SIG-M5 (cell line): ENCODE measurements at regions not wholly inside any gene's neighbourhood (a gene's known extent, or its start where the extent isn't known, plus 50 kb on each side); places are given as distances from the start of the nearest gene placed in this dataset.

ENCODE experiments used
- DNase-seq: peaks from one replicate; lab custom pipeline; 2025; lab: John Stamatoyannopoulos, UW

- DNase-seq = no peak
These were observed 96.5 kb downstream of the ERMARD start for GRCh38 chr6:169847901-169848311.

DNA sequence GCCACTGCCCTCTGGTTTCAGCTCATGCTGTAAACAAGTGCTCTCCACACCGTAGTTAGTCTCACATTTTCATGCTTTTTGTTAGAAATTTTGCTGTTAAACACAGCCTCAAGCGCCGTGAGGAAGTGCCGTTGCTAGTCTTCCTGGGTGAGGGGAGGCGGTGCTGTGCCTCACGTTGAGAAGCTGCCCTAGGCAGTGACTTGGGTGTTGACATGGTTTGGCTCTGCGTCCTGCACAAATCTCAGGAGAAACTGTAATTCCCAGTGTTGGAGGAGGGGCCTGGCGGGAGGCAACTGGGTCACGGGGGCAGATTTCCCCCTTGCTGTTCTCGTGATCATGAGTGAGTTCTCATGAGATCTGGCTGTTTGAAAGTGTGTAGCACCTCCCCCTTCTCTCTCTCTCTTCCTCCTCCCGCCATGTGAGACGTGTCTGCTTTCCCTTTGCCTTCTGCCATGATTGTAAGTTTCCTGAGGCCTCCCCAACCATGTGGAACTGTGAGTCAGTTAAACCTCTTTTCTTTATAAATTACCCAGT, 95.8 kb downstream of the ERMARD start:
- DNase-seq = no peak

DNA sequence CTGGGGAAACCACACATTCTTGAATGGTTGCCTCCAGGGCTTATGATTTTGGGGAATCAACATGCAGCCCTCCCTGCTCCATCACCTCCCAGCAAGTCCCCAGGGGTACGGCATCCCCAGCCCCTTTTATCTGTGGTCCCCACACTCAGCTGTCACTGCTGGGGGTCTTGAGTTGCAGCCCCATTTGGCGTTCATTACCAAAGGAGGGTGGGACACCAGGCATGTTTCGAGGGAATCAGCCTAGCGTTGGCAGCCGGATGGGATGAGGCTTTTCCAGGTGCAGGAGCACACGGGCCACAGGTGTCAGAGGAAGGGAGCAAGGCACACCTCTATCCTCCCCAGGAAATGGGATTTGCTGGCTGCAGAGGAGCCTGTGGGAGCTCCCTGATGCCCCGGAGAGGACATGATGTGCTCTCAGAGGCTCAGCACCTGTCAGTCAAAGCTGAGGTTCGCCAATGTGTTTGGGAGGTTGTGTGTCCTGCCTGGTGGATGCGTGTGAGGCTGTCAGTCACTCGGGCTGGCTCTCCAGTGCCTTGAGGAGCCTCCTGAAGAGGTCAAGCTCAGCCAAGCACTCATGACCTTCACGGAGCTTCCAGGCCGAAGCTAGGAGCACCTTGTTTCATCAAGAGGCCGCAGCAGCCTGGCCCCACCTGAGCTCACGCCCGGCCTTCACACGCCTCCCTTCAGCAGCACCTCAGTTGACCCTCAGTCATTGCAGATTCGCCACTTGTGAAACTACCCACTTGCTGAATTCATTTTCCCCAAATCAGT, 95.0 kb downstream of the ERMARD start:
- DNase-seq = no peak

GRCh38 chr6:169845426-169846285, 94.2 kb downstream of the ERMARD start:
- DNase-seq = no peak

GRCh38 chr6:169844946-169845345, 93.5 kb downstream of the ERMARD start:
- DNase-seq = no peak

DNA sequence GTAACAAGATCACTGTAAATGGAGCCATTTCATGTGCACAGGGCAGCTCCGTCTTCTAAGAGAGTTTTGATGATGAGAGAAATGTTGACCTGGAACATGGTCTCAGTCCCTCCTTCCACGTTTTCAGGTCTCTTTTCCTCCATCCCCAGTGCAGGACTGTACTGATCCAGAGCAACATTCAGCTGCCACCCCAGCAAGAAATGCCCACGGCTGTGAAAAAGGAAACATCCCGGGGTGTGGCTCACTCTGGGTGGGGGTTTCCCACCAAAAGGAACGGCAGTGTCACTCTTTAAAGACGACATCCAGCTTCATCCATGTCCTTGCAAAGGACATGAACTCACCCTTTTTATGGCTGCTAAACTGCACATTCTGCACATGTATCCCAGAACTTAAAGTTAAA, 92.6 kb downstream of the ERMARD start:
- DNase-seq = no peak

DNA sequence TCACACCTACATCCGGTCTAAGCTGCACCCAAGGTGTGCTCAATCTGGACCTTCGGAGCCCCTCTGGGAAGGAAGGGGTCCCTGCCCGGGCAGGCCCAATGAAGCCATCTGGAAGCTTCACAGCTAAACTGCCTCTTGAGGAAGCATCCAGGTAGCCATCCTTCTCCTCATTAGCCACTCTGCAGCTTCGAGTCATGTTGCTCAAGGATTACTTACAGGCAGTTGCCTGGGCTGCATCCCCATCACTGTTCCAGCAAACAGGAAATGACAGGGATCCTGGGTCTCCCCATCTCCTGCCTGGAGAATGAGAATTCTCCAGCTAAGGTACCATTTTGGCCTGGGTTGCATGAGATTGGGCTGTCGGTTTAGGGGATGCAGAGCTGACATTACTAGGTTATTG, 91.7 kb downstream of the ERMARD start:
- no peak for DNase-seq

DNA sequence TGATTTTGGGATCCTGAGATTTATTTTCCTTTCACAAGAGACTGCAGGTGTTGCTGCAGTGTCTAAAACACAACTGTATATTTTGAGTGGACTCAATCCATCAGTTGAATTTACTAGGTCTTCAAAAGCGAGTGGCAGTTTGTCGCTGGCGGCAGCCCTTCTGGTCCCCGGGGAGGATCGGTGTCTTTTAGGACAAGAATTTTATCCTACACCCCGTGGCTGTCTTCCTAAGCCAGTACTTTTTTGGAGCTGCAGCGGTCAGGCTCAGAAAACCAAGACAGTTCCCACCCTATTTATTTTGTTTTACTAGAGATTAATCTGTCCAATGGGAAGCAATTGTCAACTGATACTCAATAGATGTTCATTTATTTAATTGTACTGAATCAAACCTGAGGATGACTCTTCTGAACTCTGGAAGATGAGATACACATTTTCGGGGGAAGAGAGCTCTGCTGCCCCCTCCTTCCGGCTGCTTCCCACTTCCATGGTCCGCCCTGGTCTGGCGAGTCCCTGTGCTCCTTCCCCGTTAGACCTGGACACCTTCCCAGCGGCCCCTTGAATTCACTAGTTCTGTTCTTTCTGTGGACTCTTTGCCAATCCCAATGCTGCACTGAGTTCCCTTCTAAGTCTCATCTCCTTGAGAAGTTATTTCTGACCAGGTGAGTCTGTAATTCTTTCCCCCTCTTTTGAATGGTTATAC, 90.6 kb downstream of the ERMARD start:
- DNase-seq = no peak

- no peak for DNase-seq
These were observed 89.8 kb downstream of the ERMARD start for GRCh38 chr6:169841251-169841650.

- no peak for DNase-seq
These were observed 88.6 kb downstream of the ERMARD start for GRCh38 chr6:169839898-169840631.

GRCh38 chr6:169839493-169839892, 88.1 kb downstream of the ERMARD start:
- no peak for DNase-seq

GRCh38 chr6:169839029-169839481, 87.6 kb downstream of the ERMARD start:
- no peak for DNase-seq

GRCh38 chr6:169838346-169839028, 87.1 kb downstream of the ERMARD start:
- DNase-seq = no peak

DNA sequence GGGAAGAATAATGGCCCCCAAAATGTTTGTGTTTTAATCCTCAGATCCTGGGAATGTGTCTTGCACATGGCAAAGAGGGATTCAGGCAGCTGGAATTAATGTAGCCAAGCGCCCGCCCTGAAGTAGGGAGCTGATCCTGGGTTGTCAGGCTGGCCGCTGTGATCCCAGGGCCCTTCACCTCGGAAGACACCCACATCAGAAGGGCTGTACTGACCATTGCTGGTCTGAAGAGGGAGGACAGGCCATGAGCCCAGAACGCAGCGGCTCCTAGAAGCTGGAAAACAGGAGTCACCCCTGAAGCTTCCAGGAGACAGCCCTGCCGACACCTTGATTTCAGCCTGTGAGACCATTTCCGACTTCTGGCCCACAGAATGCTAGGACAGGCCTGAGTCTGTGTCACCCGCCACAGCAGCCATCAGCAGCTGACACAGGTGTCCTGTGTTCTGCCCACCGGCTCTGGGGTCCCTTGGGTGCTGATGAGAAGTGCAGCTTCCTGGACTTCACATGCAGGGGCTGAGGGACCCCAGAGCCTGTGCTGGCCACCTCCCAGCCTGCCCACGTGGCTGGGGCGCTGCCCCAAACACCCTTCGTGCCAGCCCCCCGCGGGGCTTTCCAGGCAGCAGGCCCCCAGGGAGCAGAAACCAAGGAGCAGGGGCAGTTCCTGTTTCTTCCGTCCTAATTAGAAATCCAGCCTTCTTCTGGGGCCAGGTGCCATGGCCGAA, 86.3 kb downstream of the ERMARD start:
- DNase-seq = no peak

DNA sequence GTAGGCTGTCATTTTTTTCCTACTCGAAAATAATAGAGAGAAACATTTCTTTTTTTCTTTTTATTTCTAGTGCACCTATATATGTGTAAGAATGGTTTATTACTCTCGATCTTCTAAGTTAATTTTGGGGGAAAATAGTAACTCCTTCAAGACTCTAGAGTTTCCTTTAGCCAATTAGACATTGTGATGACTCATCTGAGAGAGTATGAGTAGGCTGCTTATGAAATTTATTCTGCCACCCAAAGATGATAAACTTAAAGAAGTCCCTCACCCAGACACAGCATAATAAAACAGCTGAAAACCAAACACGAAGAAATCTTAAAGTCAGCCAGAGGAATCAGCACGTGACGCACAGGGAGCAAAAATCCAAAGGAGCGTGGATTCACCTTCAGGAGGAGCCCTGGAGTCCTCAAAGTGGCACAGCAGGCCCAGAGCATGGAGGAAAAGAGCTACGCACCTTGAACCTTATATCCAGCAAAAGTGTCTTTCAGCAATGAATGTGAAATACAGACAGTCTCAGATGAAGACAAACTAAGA, 81.9 kb downstream of the ERMARD start:
- DNase-seq = no peak

- DNase-seq = no peak
These were observed 81.0 kb downstream of the ERMARD start for GRCh38 chr6:169832247-169832948.

GRCh38 chr6:169831450-169832246, 80.2 kb downstream of the ERMARD start:
- no peak for DNase-seq
